ENCODE measurements at regions not wholly inside any gene's neighbourhood (a gene's known extent, or its start where the extent isn't known, plus 50 kb on each side); places are given as distances from the start of the nearest gene placed in this dataset.

- TF ChIP-seq ZNF626 (tag by site-specific recombination; IDR thresholded peaks at IDR 0.05) (no peak), CTCF (tag by site-specific recombination; IDR thresholded peaks at IDR 0.05) (no peak)
- TF ChIP-seq, protein P1, sequence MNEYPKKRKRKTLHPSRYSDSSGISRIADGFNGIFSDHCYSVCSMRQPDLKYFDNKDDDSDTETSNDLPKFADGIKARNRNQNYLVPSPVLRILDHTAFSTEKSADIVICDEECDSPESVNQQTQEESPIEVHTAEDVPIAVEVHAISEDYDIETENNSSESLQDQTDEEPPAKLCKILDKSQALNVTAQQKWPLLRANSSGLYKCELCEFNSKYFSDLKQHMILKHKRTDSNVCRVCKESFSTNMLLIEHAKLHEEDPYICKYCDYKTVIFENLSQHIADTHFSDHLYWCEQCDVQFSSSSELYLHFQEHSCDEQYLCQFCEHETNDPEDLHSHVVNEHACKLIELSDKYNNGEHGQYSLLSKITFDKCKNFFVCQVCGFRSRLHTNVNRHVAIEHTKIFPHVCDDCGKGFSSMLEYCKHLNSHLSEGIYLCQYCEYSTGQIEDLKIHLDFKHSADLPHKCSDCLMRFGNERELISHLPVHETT (tag by site-specific recombination; IDR thresholded peaks at IDR 0.05): no peak
These were observed 60.0 kb upstream of the SSX2IP start for GRCh38 chr1:84750110-84750730.

All from HEK293 (cell line).